BE2C (cell line): ENCODE measurements at regions not wholly inside any gene's neighbourhood (a gene's known extent, or its start where the extent isn't known, plus 50 kb on each side); places are given as distances from the start of the nearest gene placed in this dataset.

Source experiments
- DNase-seq: peaks from one replicate; pipeline ENCODE4 v3.0.0-alpha.2; 2020
- H3K27me3 ChIP-seq: fragments of 250-450 bp; sonication (Bioruptor Pico); 2 replicates; pipeline ENCODE4 v1.5.1; 2020; ENCODE audit warnings: mild to moderate bottlenecking
- H3K36me3 ChIP-seq: fragments of 250-450 bp; sonication (Bioruptor Pico); 2 replicates; pipeline ENCODE4 v1.5.1; 2020; ENCODE audit warnings: mild to moderate bottlenecking
- H3K4me1 ChIP-seq: fragments of 250-450 bp; sonication (Bioruptor Pico); 2 replicates; pipeline ENCODE4 v1.5.1; 2020
- H3K4me3 ChIP-seq: 2 replicates; pipeline ENCODE4 v1.5.1; 2011; ENCODE audit warnings: low read depth, low read length
- H3K9me3 ChIP-seq: fragments of 250-450 bp; sonication (Bioruptor Pico); 2 replicates; pipeline ENCODE4 v1.5.1; 2020
- TF ChIP-seq, protein P1 (sequence below): IDR thresholded peaks from 2 replicates; pipeline ENCODE4 v1.5.1; 2012; ENCODE audit warnings: mild to moderate bottlenecking, low read depth, low read length

DNA sequence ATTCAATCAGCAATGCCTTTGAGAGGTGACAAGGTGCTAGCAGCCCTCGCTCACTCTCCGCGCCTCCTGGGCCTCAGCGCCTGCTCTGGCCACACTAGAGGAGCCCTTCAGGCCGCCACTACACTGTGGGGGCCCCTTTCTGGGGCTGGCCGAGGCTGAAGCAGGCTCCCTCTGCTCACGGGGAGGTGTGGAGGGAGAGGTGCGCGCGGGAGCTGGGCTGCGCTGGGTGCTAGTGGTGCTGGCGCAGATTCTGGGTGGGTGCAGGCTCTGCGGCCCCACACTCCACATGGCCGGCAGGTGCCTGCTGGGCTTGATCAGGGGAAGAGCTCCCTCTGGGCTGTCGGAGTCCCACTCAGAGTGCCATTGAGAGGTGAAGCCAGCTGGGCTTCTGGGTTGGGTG, 351.0 kb downstream of the GASK1B start:
- Histone ChIP-seq H3K4me3 (no peak overlapping the region), H3K36me3 (no peaks in the 10 kb centered on the region), H3K27me3 (no peaks in the 10 kb centered on the region), H3K4me1 (peaks cover 6% of the 10 kb centered on the region), H3K9me3 (no peaks in the 10 kb centered on the region)
- DNase-seq: no peak
- TF ChIP-seq, protein P1, sequence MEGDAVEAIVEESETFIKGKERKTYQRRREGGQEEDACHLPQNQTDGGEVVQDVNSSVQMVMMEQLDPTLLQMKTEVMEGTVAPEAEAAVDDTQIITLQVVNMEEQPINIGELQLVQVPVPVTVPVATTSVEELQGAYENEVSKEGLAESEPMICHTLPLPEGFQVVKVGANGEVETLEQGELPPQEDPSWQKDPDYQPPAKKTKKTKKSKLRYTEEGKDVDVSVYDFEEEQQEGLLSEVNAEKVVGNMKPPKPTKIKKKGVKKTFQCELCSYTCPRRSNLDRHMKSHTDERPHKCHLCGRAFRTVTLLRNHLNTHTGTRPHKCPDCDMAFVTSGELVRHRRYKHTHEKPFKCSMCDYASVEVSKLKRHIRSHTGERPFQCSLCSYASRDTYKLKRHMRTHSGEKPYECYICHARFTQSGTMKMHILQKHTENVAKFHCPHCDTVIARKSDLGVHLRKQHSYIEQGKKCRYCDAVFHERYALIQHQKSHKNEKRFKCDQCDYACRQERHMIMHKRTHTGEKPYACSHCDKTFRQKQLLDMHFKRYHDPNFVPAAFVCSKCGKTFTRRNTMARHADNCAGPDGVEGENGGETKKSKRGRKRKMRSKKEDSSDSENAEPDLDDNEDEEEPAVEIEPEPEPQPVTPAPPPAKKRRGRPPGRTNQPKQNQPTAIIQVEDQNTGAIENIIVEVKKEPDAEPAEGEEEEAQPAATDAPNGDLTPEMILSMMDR: no peak

DNA sequence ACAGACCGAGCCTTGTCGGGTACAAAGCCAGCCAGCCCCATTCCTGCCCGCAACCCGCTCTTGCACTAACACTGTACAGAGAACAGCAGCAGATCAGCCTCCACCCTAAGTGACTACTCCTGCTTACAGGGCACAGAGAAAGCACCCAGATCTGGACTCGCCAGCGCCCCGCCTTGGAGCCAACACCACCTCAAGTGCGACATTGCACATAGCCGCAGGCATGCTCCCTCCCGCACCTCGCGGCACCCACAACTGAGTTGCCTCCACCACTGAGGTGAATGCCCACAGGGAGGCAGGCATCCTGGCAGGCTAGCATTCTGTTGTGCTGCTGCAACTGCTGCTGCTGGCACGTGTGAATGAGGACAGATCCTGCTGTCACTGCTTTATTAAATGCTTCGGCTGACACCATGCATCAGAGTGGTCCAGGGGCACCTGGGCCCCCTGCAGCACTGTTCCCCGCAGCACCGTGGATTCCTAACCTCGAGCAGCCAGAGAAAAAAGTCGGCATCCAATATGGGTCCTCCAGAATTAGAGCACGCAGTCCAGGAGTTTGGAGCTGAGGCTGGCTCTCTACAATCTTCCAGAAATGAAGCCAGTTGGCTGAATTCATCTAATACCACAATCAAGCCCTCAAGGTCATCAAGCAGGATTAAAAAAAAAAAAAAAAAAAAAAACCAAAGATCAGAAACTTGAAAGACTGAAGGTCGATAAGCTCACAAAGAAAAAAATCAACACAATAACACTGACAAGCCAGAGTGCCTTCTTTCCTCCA, 352.9 kb downstream of the GASK1B start:
- DNase-seq: no peak
- TF ChIP-seq, protein P1: no peak

DNA sequence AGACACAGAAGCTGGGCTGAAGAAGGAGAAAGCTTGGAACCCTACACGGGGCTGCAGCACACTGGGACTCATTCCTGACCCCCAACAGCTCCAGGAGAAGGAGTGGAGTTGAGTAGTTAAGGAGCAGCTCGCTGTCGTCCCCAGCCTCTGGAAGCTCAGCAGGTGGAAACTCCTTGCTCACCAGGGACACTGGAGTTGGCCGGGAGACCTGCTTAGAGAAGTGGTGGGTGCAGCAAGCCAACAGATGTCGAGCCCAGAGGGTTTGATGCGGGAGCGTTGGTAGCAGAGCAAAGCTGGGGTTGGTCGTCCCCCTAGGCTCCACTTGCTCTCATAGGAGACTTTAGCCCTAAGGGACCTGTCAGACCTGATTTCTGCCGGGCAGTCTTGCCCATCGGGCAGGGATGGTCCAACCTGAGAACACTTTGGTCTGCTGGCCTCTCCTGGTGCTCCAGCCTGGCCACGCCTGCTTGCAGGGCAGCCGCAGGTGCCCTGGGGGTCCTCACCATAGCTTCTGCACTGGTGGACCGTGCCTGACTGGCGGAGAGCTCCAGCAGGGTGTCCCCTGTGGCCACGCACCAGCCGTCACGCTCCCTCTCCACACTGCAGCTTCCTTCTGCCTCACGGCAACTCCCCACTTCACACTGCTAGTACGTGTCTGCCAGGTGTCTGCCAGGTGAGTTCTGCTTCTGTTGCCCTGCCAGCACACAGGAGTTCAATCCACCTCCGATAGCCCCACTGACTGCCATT, 353.7 kb downstream of the GASK1B start:
- no peak overlapping the region for H3K4me3 ChIP-seq
- TF ChIP-seq, protein P1: no peak
- peaks cover 1% of the 10 kb centered on the region for H3K4me1 ChIP-seq
- H3K27me3 ChIP-seq: no peaks in the 10 kb centered on the region
- no peaks in the 10 kb centered on the region for H3K36me3 ChIP-seq
- H3K9me3 ChIP-seq: no peaks in the 10 kb centered on the region
- no peak for DNase-seq

More for the DNA sequence above, 352.9 kb downstream of the GASK1B start:
- H3K4me3 ChIP-seq: no peak overlapping the region
- H3K36me3 ChIP-seq: no peaks in the 10 kb centered on the region
- no peaks in the 10 kb centered on the region for H3K27me3 ChIP-seq
- H3K9me3 ChIP-seq: no peaks in the 10 kb centered on the region
- H3K4me1 ChIP-seq: peaks cover 6% of the 10 kb centered on the region

DNA sequence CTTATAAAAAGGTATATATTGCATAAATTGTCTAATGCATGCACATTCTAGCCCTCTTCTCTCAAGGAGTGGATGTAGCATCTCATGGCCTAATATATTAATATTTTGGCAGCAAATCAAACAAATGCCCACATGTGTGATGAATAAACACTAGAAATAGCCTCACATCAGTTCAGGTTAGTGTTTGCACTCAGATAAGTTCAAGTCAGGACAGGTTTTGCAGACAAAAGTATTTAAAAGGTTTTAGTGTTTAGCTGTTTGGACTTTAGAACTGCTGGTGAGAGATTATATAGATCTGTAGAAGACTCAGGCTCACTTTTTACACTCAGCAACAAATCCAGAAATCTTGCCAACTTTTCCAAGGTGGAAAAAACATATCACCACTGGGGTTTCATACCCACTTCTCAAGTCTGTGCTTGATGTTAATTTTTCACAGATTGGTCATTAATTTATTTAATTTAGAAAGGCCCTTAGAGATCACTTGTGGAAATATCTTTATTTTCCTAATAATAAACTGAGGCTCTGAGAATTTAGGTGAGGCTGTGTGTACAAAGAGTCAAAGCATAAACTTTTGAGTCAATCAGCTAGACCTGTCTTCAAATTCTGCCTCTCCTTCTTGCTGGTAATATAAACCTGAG, 362.6 kb downstream of the GASK1B start:
- TF ChIP-seq, protein P1: no peak
- no peaks in the 10 kb centered on the region for H3K27me3 ChIP-seq
- H3K4me1 ChIP-seq: peaks cover 5% of the 10 kb centered on the region
- DNase-seq: no peak
- H3K9me3 ChIP-seq: peaks cover 3% of the 10 kb centered on the region; the same call in 1 of the 2 replicates
- H3K4me3 ChIP-seq: no peak overlapping the region
- H3K36me3 ChIP-seq: no peaks in the 10 kb centered on the region

DNA sequence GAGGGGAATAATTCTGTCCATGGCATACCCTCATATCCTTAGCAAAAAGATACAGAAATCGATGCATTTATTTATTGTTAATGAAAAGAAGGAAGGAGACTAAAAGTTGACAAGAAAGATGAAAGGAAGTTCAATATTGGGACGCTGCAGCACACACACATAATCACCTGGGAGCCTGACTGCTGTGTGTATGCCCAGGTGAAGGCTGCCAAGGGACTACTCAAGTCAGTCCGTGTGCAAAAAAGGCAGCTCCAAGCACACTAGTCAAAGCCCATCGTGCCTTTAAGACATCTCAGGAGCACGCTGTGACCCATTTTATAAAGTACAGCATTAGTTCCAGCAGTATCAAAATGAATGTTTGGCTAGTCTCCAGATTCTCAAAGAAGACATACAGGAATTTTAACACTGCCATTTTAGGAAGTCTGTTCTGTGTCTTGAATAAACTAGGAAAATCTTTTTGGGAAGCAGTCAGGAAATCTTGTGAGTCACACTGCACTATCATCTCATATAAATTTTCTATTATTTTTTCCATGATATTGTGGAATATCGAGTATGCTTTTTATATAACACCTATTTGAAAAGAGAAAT, 363.9 kb downstream of the GASK1B start:
- Histone ChIP-seq H3K36me3 (no peaks in the 10 kb centered on the region), H3K4me1 (peaks cover 11% of the 10 kb centered on the region), H3K9me3 (peaks cover 3% of the 10 kb centered on the region; the same call in 1 of the 2 replicates), H3K4me3 (no peak overlapping the region), H3K27me3 (no peaks in the 10 kb centered on the region)
- no peak for DNase-seq
- TF ChIP-seq, protein P1: no peak
